IPS-NIHi11 (cell line): ENCODE measurements at regions not wholly inside any gene's neighbourhood (a gene's known extent, or its start where the extent isn't known, plus 50 kb on each side); places are given as distances from the start of the nearest gene placed in this dataset.
A peak's percentile ranks its signal among the peaks of the same experiment; 100 is the strongest.

Source experiments
- DNase-seq: peaks from one replicate; pipeline ENCODE4 v3.0.0; 2012; ENCODE audit warnings: mixed read lengths, low spot score

DNA sequence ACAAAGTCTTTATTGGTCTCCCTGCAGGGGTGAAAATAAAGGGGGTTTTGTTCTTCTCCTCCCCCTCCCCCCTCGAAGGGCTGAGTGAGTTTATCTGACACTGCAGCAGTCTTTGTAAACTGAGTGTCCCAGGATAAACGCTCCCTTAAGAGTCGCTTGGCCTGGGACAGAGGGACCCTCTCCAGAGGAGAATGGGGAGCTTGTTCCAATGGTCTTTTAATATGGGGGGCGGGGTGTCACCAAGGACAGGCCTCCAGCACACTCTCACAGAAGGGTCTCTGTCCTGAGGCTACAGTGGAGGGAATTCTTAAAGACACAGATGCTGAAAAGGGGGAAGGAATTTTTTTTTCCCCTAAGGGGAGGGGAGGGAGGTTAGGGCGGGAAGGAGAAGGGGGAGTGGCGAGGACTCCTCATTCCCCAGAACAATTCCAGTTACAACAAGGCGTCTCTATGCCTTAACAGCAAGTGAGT, 455.5 kb downstream of the SOX9 start:
- peak; percentile 65 for DNase-seq

DNA sequence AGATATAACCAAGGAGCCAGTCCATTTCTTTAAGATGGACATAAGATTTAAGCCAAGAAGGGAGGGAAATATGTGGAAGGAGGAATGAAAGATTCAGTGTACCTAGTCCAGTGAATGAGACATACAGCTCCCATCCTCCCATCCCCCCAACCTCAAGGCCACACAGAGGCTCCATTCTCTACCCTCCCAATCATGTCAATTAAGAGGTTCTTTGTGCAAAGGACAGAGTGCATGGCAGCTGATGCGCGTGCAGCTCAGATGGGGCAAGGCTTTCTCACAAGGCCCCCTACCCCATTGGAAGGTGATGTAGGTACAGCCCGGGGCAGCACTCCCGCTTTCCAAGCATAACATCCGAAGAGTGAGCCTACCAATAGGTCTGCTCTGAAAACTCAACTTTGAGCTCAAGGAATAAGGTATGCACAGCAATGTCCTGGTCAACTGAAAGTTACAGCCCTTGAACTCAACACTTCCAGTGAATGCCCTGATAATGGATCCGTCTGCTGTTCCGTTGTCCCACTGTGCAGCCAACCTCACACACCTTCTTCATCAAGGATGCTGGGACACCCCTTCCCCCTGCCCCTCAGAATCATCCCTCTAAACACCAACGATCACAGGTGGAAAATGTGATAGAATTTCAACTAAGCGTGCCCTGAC, 458.1 kb downstream of the SOX9 start:
- no peak for DNase-seq

DNA sequence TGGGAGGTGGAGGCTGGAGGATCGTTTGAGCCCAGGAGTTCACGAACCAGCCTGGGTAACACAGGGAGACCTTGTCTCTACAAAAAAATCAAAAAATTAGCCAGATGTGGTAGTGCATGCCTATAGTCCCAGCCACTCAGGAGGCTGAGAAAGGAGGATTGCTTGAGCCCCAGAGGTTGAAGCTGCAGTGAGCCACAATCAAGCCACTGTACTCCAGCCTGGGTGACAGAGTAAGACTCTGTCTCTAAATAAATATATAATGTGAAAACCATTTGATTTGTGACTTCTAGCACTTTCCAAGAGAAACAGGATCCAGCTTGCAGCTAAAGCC, 459.1 kb downstream of the SOX9 start:
- DNase-seq: no peak

DNA sequence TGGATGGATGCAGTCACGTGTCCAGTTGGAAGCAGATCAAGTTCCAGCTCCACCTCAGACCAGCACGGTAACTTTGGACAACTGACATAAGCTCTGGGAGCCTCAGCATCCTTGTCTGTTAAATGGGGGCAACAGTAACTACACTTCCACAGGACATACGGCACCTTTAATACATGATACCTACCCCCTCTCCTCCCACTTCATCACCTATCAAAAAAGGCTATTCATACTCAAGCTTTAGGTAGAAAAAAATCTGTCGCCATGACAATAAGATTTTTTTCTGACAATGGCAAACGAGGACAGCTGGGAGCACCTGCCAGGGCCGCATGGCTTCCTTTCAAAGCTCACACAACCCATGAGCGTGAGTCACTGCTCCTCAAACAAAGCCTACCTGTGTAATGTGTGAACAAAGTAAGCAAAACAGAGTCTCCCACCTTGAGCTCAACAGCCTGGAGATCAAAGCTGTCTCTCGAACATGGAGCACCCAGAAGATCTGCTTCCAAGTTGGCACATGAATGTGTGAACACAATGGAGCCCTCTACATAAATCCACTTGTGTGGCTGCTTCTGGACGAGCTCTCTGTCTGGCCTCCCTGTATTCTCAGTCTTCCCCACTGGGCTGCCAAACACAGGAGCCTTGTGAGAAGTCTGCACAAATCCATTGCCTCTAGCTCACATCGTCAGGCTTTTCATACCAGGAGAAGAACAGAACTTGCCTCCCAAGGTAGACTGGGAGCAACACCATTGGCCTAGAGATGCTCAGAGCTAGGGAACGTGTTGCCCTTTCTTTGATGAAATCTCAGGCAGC, 459.7 kb downstream of the SOX9 start:
- no peak for DNase-seq

DNA sequence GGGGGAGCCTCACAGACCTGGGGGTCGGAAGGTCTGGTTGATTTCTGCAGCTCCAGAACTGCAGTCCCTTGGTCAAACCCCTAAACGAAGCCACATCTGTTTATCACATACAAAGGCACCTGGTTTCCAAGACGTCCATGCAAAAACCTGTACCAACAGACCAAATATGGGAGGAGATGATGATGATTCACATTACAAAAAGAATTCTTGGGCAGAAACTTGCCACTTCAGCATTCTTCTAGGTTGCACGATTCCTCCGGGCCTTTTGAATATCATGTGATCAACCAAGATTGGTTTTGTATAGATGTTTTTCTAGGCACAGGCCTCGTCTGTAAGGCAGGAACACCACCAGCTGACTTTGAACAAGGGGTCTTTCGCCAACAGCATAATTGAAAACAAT, 466.3 kb downstream of the SOX9 start:
- DNase-seq: no peak

DNA sequence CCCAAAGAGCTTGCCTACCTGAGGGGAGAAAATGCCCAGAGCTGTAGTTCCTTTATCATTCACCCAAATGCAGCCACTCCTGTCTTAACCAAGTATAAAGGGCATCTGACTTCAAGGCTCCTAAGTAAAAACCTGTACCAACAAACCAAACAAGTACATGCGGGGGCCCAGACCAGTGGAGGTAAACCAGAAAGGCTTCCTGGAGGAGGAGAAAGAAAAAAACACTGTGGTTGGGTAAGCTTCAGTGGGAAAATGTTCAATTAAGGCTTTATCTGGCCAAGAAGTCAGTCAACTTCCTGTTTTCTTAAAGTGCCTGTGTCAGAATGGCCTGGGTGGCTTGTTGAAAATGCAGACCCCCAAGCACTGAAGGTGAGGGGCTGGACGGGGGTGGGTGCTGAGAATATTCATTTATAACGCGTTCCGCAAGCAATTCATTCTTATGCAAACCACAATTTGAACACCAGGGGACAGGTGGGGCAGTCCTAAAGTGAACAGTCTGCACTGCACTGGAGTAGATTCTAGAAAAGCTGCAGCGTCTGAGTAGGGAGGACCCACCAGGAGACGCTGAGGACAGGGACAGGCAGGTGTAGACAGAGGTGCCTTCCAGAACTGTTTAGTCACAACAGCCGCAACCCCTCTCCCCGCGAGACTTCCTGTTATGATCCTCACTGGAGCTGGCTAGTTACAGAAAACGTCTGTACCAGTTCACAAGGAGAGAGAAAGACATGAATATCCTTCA, 467.1 kb downstream of the SOX9 start:
- no peak for DNase-seq

DNA sequence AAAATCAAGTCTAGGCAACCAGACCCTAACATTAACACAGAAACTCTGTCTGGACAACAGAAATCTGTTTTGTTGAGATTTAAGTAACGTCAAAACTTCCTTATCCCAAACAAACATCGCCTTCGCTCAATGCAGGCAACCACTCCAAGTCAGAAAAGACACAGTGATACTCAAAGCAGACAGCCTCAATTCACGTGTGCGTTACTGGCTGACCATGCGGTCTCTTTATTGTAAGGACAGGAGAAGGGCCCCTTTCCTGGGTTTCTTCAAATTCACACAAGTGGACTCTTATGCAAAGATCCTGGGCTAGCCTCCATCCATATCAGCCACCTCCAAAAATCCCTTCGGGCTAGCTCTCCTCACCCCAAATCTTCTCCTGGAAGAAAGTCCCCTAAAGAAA, 467.7 kb downstream of the SOX9 start:
- no peak for DNase-seq

DNA sequence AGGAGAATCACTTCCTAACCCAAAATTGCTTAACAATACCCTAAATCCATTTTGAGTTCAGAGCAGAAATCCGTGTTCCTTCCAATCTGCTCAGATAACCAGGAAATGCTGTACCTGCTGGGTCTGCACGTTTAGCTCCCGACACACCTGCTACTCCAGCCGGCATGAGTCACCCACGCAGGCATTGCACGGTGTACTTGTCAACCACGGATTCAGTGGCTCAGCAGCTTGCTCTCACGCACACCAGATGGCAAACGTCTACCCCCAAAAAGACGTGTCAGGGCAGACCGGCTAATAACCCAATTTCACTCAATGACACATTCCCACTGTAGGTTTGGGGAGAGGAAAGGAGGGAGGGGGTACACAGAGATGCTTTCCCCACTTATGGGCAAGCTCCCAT, 468.1 kb downstream of the SOX9 start:
- DNase-seq: peak; percentile 53

DNA sequence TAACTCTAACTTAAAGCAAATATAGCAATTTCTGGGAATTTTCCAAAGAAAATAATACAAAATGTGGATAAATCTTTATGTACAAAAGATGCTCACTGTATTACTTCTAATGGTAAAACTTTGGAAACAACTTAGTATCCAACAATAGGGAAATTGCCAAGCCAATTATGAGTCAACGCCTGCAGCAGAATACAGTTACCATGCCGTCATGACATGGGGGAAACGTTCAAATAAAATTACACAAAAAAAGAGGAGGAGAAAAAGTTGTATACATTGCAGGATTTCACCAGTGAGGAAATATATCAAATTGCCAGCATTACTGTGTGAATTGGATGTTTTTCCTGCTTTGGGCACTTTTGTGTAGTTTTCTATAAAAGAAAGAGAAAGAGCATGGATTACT, 469.6 kb downstream of the SOX9 start:
- no peak for DNase-seq

DNA sequence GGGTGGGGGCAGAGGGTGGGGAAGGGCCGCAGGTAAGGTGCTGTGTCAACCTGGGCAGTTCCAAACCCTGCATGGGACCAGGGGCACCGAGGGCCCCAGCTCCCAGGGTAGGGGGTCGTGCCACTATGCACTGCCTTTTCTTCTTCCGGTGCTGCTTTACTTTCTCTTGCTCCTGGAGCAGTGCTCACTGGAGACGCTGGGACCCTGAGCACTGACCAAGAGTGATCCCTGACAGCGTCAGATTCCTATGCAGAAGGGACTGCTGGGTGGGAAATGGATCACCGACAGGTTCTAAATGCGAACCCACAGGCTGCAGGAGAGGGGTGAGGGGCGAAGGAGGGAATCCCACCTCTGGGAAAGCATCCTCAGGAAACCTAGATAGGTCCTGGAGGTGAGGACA, 470.1 kb downstream of the SOX9 start:
- DNase-seq: no peak

DNA sequence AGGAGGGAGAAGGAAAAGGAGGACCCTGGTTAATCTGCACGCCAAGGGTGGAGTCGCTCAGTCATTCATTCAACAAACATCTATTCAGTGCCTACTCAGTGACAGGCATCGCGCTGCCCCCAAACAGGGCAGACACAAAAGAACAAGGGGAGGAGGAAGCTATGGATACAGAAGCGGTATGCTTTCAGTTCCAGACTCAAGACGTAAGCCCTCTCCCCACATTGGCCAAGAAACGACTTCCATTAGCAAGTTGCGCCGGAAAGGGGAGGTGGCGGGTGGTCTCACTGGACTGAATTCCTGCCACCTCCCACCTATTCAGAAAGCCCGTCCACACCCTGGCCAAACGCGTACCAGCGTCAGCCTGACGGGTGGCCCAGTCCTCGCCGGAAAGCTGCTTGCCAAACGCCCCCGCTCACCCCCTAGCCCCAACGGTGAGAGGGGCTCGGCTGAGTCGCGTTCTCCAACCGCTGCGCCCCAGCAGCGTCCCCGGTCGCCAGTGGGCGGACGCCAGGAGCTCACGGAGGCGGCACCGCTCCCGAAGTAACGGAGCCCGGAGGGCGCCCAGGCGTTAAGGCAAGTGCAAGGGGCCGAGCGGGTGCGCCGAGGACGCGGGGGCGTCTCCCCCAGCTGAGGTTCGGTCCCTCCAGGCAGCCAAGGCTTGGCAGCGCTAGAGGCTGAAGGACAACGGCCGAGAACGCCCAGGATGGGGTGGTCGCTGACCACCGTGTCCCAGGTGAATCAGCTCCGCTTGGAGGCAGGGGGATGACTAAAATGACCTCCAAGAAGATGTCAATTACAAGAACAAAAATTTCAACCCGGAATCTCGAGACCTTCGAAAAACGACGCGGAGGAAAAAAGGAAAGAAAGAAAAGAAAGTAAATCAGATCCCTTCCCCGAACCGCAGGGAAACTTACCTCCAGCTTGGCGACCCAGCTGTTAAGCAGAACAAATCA, 470.7 kb downstream of the SOX9 start:
- peak; percentile 42 for DNase-seq

DNA sequence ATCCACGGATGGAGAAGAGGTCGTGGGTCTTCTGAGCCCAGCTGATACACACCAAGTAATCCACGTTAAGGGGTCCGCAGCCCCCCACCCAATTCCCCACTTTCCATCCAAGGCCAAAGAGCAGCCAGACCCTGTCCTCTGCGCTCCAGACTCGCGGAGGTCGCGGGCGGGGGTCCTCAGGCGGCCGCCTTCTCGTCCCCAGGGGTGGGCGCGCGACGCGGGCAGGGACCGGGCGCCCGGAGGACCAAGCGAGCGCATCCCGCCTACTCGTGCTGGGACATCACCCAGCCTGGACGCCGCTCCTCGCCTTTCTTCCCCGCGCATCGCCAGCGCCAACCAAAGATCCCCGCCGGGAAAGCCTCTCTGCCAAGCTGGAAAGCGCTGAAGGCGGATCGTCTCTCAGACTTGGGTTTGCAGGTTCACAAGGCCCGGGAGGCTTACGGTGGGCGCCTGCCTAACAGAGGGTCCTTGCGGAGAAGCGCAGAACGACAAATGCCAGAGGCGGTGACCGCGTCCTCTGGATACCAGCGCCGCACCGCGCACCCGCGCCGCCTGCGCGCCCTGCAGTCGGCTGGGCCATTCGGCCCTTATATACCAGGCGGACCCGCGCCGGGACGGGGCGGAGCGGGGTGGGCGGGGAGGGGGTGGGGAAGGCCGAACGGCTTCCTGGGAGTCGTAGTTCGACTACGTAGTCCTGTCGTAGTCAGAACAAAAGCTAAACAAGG, 471.6 kb downstream of the SOX9 start:
- peak; percentile 97 for DNase-seq

DNA sequence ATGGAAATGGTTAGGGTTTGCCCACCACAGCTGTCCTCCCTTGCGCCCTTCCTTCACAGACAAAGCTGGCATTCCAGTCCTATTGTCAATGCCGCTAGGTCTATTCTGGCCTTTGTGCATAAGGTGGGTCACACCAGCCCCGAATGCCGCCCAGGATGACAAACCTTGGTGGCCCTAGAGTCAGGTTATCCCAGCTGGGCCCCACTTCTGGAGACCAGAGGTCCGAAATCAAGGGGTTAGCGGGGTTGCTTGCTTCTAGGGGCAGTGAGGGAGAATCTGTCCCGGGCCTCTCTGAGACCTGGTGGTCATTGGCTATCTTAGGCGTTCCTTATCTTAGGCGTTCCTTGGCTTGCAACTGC, 472.1 kb downstream of the SOX9 start:
- DNase-seq: no peak

DNA sequence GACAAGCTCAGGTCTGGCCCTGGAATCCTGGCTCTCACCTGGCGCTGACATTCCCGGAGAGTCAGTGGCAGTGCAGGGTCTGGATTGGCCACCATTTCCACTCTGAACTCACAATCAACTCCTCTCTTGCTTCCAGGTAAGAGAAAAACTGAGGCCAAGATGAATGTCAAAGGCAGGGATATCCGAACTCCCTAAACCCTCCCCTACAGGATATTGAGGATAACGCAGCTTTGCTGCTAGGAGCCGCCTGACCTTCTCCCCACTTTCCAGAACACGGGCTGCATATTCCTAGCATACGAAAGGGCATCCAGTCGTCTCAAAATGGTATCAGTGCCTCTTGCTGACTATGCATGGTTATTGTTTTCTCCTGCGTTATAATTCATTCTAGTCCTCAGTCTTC, 473.4 kb downstream of the SOX9 start:
- no peak for DNase-seq
